ENCODE measurements at regions not wholly inside any gene's neighbourhood (a gene's known extent, or its start where the extent isn't known, plus 50 kb on each side); places are given as distances from the start of the nearest gene placed in this dataset.

- TF ChIP-seq CTCF (IDR thresholded peaks at IDR 0.05; ENCODE audit: low read length): no peak
- TF ChIP-seq EZH2 (optimal IDR thresholded peaks at IDR 0.05; ENCODE audit: low read depth, low read length): no peak
These were observed 728.6 kb downstream of the BRD1 start for GRCh38 chr22:49099089-49099488.

All from MM.1S (cell line).